ENCODE measurements at regions not wholly inside any gene's neighbourhood (a gene's known extent, or its start where the extent isn't known, plus 50 kb on each side); places are given as distances from the start of the nearest gene placed in this dataset.
"Not testable (repeated sequence)": the region's sequence is repeated elsewhere in the genome, so short reads cannot be mapped to it uniquely, and the experiment has no call there.

DNA sequence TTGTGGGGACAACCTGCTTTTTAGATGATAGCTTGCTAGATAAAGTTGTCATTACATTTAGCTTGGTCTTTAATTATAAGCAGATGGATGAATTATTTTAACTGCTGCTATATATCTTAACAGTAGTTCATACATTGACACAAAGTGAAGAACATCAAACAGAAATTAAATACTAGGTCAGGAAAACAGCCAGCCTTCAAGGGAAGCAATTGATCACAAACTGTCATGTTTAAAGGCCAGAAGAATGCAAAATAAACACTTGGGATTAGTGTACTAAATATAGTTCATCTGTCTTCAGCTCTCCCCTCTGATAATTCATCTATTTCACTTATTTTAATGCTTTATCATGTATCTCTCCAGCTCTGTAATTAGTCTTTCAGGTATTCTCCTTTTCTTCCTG lies 225.1 kb upstream of the FERMT1 start:
- Histone ChIP-seq H3K36me3 (no peaks in the 10 kb centered on the region), H3K27me3 (no peaks in the 10 kb centered on the region), H3K4me1 (no peaks in the 10 kb centered on the region), H3K27ac (no peak overlapping the region), H3K4me3 (no peak overlapping the region), H3K9me3 (no peaks in the 10 kb centered on the region)
- TF ChIP-seq, protein P1, sequence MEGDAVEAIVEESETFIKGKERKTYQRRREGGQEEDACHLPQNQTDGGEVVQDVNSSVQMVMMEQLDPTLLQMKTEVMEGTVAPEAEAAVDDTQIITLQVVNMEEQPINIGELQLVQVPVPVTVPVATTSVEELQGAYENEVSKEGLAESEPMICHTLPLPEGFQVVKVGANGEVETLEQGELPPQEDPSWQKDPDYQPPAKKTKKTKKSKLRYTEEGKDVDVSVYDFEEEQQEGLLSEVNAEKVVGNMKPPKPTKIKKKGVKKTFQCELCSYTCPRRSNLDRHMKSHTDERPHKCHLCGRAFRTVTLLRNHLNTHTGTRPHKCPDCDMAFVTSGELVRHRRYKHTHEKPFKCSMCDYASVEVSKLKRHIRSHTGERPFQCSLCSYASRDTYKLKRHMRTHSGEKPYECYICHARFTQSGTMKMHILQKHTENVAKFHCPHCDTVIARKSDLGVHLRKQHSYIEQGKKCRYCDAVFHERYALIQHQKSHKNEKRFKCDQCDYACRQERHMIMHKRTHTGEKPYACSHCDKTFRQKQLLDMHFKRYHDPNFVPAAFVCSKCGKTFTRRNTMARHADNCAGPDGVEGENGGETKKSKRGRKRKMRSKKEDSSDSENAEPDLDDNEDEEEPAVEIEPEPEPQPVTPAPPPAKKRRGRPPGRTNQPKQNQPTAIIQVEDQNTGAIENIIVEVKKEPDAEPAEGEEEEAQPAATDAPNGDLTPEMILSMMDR (IDR thresholded peaks at IDR 0.05), result no peak
- TF ChIP-seq POLR2A (IDR thresholded peaks at IDR 0.05) (no peak), POLR2AphosphoS5 (IDR thresholded peaks at IDR 0.05) (no peak)
- DNase-seq (ENCODE audit: low spot score in 2 of 2), result no peak
- intact Hi-C loops (cut with DNase I; ENCODE audit: low total_unique reads), result no loop called here

DNA sequence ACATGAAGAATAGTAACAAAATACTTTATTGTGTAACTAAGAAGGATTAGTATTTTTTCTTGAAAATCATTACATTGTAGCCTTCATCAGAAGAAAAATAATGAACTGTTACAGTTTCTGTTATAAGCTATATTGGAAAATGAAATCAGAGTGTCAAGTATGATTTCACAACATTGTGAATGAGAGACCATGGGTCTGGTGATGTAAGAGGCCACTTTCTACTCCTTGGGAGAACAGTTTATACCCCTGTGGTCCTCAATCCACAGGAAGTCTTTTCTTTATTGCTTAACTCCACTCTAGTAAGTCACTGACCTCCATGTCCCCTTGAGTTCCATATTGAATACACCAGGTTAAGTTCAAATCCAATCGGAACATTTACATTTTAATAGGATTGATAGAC lies 218.7 kb upstream of the FERMT1 start:
- intact Hi-C loops (cut with DNase I; ENCODE audit: low total_unique reads), result no loop called here
- no peaks in the 10 kb centered on the region for H3K27me3 ChIP-seq
- H3K27ac ChIP-seq, result no peak overlapping the region
- no peak for DNase-seq (ENCODE audit: low spot score in 2 of 2)
- TF ChIP-seq POLR2AphosphoS5 (IDR thresholded peaks at IDR 0.05) (no peak), POLR2A (IDR thresholded peaks at IDR 0.05) (no peak)
- TF ChIP-seq, protein P1 (IDR thresholded peaks at IDR 0.05), result no peak
- H3K4me1 ChIP-seq, result no peaks in the 10 kb centered on the region
- H3K9me3 ChIP-seq, result no peaks in the 10 kb centered on the region
- no peak overlapping the region for H3K4me3 ChIP-seq
- H3K36me3 ChIP-seq, result no peaks in the 10 kb centered on the region

GRCh38 chr20:6339176-6339575 lies 216.3 kb upstream of the FERMT1 start:
- no peak for TF ChIP-seq POLR2A (IDR thresholded peaks at IDR 0.05)
- TF ChIP-seq, protein P1 (IDR thresholded peaks at IDR 0.05), result no peak
- TF ChIP-seq POLR2AphosphoS5 (IDR thresholded peaks at IDR 0.05), result no peak
- no peak for DNase-seq (ENCODE audit: low spot score in 2 of 2)
- intact Hi-C loops (cut with DNase I; ENCODE audit: low total_unique reads), result no loop called here

GRCh38 chr20:6333110-6333509 lies 210.3 kb upstream of the FERMT1 start:
- peaks cover 0 to 5% of the 10 kb centered on the region in 2 donors for H3K9me3 ChIP-seq
- no peak overlapping the region for H3K4me3 ChIP-seq
- no peak overlapping the region for H3K27ac ChIP-seq
- no peaks in the 10 kb centered on the region for H3K4me1 ChIP-seq
- no peak for DNase-seq (ENCODE audit: low spot score in 2 of 2)
- no peaks in the 10 kb centered on the region for H3K27me3 ChIP-seq
- H3K36me3 ChIP-seq, result no peaks in the 10 kb centered on the region
- TF ChIP-seq POLR2A (IDR thresholded peaks at IDR 0.05), result no peak
- TF ChIP-seq, protein P1 (IDR thresholded peaks at IDR 0.05), result no peak
- intact Hi-C loops (cut with DNase I; ENCODE audit: low total_unique reads), result no loop called here

More at GRCh38 chr20:6339176-6339575, 216.3 kb upstream of the FERMT1 start:
- H3K9me3 ChIP-seq, result peaks cover 0 to 3% of the 10 kb centered on the region in 2 donors
- no peak overlapping the region for H3K27ac ChIP-seq
- no peaks in the 10 kb centered on the region for H3K4me1 ChIP-seq
- H3K4me3 ChIP-seq, result no peak overlapping the region
- H3K36me3 ChIP-seq, result no peaks in the 10 kb centered on the region
- no peaks in the 10 kb centered on the region for H3K27me3 ChIP-seq

DNA sequence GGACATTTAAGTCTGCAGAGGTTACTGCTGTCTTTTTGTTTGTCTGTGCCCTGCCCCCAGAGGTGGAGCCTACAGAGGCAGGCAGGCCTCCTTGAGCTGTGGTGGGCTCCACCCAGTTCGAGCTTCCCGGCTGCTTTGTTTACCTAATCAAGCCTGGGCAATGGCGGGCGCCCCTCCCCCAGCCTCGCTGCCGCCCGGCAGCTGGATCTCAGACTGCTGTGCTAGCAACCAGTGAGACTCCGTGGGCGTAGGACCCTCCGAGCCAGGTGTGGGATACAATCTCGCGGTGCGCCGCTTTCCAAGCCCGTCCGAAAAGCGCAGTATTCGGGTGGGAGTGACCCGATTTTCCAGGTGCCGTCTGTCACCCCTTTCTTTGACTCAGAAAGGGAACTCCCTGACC lies 198.4 kb upstream of the FERMT1 start:
- intact Hi-C loops (cut with DNase I; ENCODE audit: low total_unique reads), result not testable (repeated sequence)

More for the DNA sequence above, 198.4 kb upstream of the FERMT1 start:
- H3K27me3 ChIP-seq; H3K9me3 ChIP-seq; H3K27ac ChIP-seq; H3K4me3 ChIP-seq; H3K36me3 ChIP-seq; DNase-seq (ENCODE audit: low spot score in 2 of 2); H3K4me1 ChIP-seq: not testable (repeated sequence)

Data from breast epithelium (tissue), 4 donors.